DOHH2 (cell line): ENCODE measurements at regions not wholly inside any gene's neighbourhood (a gene's known extent, or its start where the extent isn't known, plus 50 kb on each side); places are given as distances from the start of the nearest gene placed in this dataset.

Source experiments
- H3F3A ChIP-seq: fragments of 200-600 bp; sonication (generic), shearing (Covaris generic); 2 replicates; pipeline ENCODE4 v1.6.0; 2016; ENCODE audit warnings: antibody characterized with exemption, mild to moderate bottlenecking; ENCODE audit not compliant: control insufficient read depth, insufficient read depth
- H3K27ac ChIP-seq: fragments of 200-600 bp; sonication (generic); 2 replicates; pipeline ENCODE4 v1.5.1; 2014; ENCODE audit warnings: low read depth, mild to moderate bottlenecking, low read length, moderate library complexity
- H3K27me3 ChIP-seq: fragments of 200-600 bp; sonication (generic); 2 replicates; pipeline ENCODE4 v1.6.1; 2014; ENCODE audit warnings: mild to moderate bottlenecking, low read length, mixed read lengths; ENCODE audit not compliant: control insufficient read depth
- H3K36me3 ChIP-seq: fragments of 200-600 bp; sonication (generic); 2 replicates; pipeline ENCODE4 v1.6.1; 2014; ENCODE audit warnings: mild to moderate bottlenecking, low read length, moderate library complexity, mixed read lengths; ENCODE audit not compliant: control insufficient read depth
- H3K4me1 ChIP-seq: fragments of 200-600 bp; sonication (generic); 2 replicates; pipeline ENCODE4 v1.6.1; 2014; ENCODE audit warnings: mild to moderate bottlenecking, low read length, mixed read lengths; ENCODE audit not compliant: control insufficient read depth
- H3K4me2 ChIP-seq: fragments of 200-600 bp; sonication (generic); 2 replicates; pipeline ENCODE4 v1.6.0; 2014; ENCODE audit warnings: mild to moderate bottlenecking, low read length, moderate library complexity
- H3K4me3 ChIP-seq: fragments of 200-600 bp; sonication (generic); 2 replicates; pipeline ENCODE4 v1.5.1; 2014; ENCODE audit warnings: mild to moderate bottlenecking, low read length, mixed read lengths
- H3K79me2 ChIP-seq: fragments of 200-600 bp; sonication (generic); 2 replicates; pipeline ENCODE4 v1.6.1; 2014; ENCODE audit warnings: mild to moderate bottlenecking, low read length, mixed read lengths; ENCODE audit not compliant: control insufficient read depth
- H3K9me2 ChIP-seq: fragments of 200-600 bp; sonication (generic); replicated peaks from 2 replicates; pipeline ENCODE4 v1.6.1; 2014; ENCODE audit warnings: mild to moderate bottlenecking, low read length, mixed read lengths; ENCODE audit not compliant: control insufficient read depth
- H3K9me3 ChIP-seq: fragments of 200-600 bp; sonication (generic); 2 replicates; pipeline ENCODE4 v1.6.1; 2014; ENCODE audit warnings: antibody characterized with exemption, low read length, mixed read lengths; ENCODE audit not compliant: control insufficient read depth, insufficient read depth
- H4K20me1 ChIP-seq: fragments of 200-600 bp; sonication (generic); 2 replicates; pipeline ENCODE4 v1.6.0; 2014; ENCODE audit warnings: low read depth, mild to moderate bottlenecking, antibody characterized with exemption, low read length, moderate library complexity; ENCODE audit not compliant: control insufficient read depth, insufficient read depth
- EZH2phosphoT487 ChIP-seq: fragments of 200-600 bp; sonication (generic); IDR thresholded peaks from 2 replicates; pipeline ENCODE4 v1.6.1; 2017; ENCODE audit warnings: borderline replicate concordance, mild to moderate bottlenecking, antibody characterized with exemption, low read length, moderate library complexity, mixed read lengths
- TF ChIP-seq, protein P1 (sequence below): fragments of 200-600 bp; sonication (generic); IDR thresholded peaks from one replicate; pipeline ENCODE4 v1.5.1; 2014; ENCODE audit warnings: antibody characterized with exemption, mild to moderate bottlenecking, low read depth, low read length; ENCODE audit not compliant: poor library complexity, severe bottlenecking

GRCh38 chr11:39220501-39221230 lies 2238.8 kb downstream of the LRRC4C start:
- Histone ChIP-seq H3K4me1 (no peaks in the 10 kb centered on the region), H3F3A (no peaks in the 10 kb centered on the region), H3K27me3 (no peaks in the 10 kb centered on the region), H3K79me2 (no peaks in the 10 kb centered on the region), H3K4me2 (no peak overlapping the region), H3K9me3 (no peaks in the 10 kb centered on the region), H3K9me2 (no peaks in the 10 kb centered on the region; the same call in 1 of the 2 replicates), H4K20me1 (no peaks in the 10 kb centered on the region), H3K4me3 (no peak overlapping the region), H3K27ac (no peak overlapping the region), H3K36me3 (no peaks in the 10 kb centered on the region)
- TF ChIP-seq EZH2phosphoT487, result no peak

GRCh38 chr11:39220069-39220468 lies 2239.4 kb downstream of the LRRC4C start:
- Histone ChIP-seq H3K36me3 (no peaks in the 10 kb centered on the region), H3K4me1 (no peaks in the 10 kb centered on the region), H3K79me2 (no peaks in the 10 kb centered on the region), H3K9me3 (no peaks in the 10 kb centered on the region), H3K27me3 (no peaks in the 10 kb centered on the region), H3F3A (no peaks in the 10 kb centered on the region), H3K9me2 (no peaks in the 10 kb centered on the region; the same call in 1 of the 2 replicates), H3K4me2 (no peak overlapping the region), H4K20me1 (no peaks in the 10 kb centered on the region), H3K4me3 (no peak overlapping the region), H3K27ac (no peak overlapping the region)
- no peak for TF ChIP-seq EZH2phosphoT487
- TF ChIP-seq, protein P1, sequence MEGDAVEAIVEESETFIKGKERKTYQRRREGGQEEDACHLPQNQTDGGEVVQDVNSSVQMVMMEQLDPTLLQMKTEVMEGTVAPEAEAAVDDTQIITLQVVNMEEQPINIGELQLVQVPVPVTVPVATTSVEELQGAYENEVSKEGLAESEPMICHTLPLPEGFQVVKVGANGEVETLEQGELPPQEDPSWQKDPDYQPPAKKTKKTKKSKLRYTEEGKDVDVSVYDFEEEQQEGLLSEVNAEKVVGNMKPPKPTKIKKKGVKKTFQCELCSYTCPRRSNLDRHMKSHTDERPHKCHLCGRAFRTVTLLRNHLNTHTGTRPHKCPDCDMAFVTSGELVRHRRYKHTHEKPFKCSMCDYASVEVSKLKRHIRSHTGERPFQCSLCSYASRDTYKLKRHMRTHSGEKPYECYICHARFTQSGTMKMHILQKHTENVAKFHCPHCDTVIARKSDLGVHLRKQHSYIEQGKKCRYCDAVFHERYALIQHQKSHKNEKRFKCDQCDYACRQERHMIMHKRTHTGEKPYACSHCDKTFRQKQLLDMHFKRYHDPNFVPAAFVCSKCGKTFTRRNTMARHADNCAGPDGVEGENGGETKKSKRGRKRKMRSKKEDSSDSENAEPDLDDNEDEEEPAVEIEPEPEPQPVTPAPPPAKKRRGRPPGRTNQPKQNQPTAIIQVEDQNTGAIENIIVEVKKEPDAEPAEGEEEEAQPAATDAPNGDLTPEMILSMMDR, result no peak

GRCh38 chr11:39209981-39210380 lies 2249.5 kb downstream of the LRRC4C start:
- H3K4me2 ChIP-seq, result no peak overlapping the region
- no peaks in the 10 kb centered on the region for H3K79me2 ChIP-seq
- H4K20me1 ChIP-seq, result no peaks in the 10 kb centered on the region
- H3K27ac ChIP-seq, result no peak overlapping the region
- H3K4me3 ChIP-seq, result no peak overlapping the region
- H3K9me2 ChIP-seq, result no peaks in the 10 kb centered on the region
- H3K36me3 ChIP-seq, result no peaks in the 10 kb centered on the region
- H3K9me3 ChIP-seq, result 0 out of 2 replicates have a peak, but pooled peaks cover 3% of the 10 kb centered on the region
- no peaks in the 10 kb centered on the region for H3K27me3 ChIP-seq
- TF ChIP-seq, protein P1, result no peak
- no peak for TF ChIP-seq EZH2phosphoT487
- no peaks in the 10 kb centered on the region for H3F3A ChIP-seq
- no peaks in the 10 kb centered on the region for H3K4me1 ChIP-seq

DNA sequence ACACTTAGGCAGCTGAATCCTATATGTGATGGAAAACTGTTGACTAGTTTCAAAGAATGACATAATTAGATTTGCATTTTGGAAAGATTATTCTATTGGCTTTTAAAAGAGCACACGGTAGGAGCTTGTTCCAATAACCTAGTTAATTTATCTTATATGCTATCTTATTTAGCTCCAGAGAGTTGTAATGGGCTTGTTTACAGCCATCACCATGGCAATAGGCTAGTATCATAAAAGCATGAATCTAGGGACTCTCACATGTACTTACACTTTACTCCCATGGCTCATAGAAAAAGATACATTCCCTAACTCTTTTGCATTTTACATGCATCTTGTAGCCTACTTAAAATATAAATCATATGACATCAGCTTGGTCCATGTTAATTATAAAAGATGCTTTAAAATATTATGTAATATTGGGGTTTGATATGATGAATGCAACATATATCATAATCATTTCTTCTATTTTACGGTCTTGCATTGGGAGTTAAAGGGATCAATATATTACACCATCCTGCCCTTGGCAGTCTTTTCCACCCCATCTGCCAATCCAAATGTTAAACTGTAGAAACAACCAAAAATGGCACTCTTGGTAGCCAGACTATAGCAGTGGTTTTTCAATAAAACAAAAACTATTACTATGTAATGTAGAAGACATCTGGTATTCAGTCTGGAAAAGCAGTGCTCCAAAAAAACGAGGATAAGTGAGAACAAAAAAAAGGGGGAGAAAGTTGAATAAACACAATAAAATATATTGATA lies 2254.0 kb downstream of the LRRC4C start:
- no peaks in the 10 kb centered on the region for H3K36me3 ChIP-seq
- no peaks in the 10 kb centered on the region for H3K9me3 ChIP-seq
- H3K27ac ChIP-seq, result no peak overlapping the region
- H3K27me3 ChIP-seq, result no peaks in the 10 kb centered on the region
- TF ChIP-seq, protein P1, result no peak
- TF ChIP-seq EZH2phosphoT487, result no peak
- no peaks in the 10 kb centered on the region for H3F3A ChIP-seq
- no peaks in the 10 kb centered on the region for H3K79me2 ChIP-seq
- H3K4me2 ChIP-seq, result no peak overlapping the region
- no peak overlapping the region for H3K4me3 ChIP-seq
- no peaks in the 10 kb centered on the region for H3K4me1 ChIP-seq
- no peaks in the 10 kb centered on the region for H3K9me2 ChIP-seq
- no peaks in the 10 kb centered on the region for H4K20me1 ChIP-seq
